ENCODE measurements at regions not wholly inside any gene's neighbourhood (a gene's known extent, or its start where the extent isn't known, plus 50 kb on each side); places are given as distances from the start of the nearest gene placed in this dataset.
A peak's percentile ranks its signal among the peaks of the same experiment; 100 is the strongest.
"Not testable (repeated sequence)": the region's sequence is repeated elsewhere in the genome, so short reads cannot be mapped to it uniquely, and the experiment has no call there.

GRCh38 chr11:12585861-12586260, 88.4 kb upstream of the TEAD1 start:
- H3K4me3 Mint-ChIP-seq = no peak overlapping the region
- H3K27ac Mint-ChIP-seq = no peak overlapping the region
- no peak for ATAC-seq (ENCODE audit: low read depth in 2 of 2)
- H3K9me3 Mint-ChIP-seq = no peaks in the 10 kb centered on the region
- H3K27me3 Mint-ChIP-seq = peaks cover 0 to 6% (median 0%) of the 10 kb centered on the region in 3 donors
- no peak for DNase-seq
- H3K36me3 Mint-ChIP-seq = no peaks in the 10 kb centered on the region
- no peaks in the 10 kb centered on the region for H3K4me1 Mint-ChIP-seq

GRCh38 chr11:12587333-12587991, 86.8 kb upstream of the TEAD1 start:
- Mint-ChIP-seq H3K27me3 (peaks cover 1 to 12% (median 5%) of the 10 kb centered on the region in 3 donors), H3K4me1 (no peaks in the 10 kb centered on the region), H3K27ac (no peak overlapping the region), H3K36me3 (no peaks in the 10 kb centered on the region), H3K9me3 (peaks cover 0 to 1% (median 0%) of the 10 kb centered on the region in 7 donors), H3K4me3 (no peak overlapping the region)
- ATAC-seq (ENCODE audit: low read depth in 2 of 2) (no peak), DNase-seq (no peak)

GRCh38 chr11:12591706-12592105, 82.5 kb upstream of the TEAD1 start:
- ATAC-seq (ENCODE audit: low read depth in 2 of 2) = no peak
- peaks cover 5 to 15% (median 8%) of the 10 kb centered on the region in 3 donors for H3K27me3 Mint-ChIP-seq

GRCh38 chr11:12592283-12592682, 81.9 kb upstream of the TEAD1 start:
- H3K27me3 Mint-ChIP-seq = peaks cover 5 to 15% (median 8%) of the 10 kb centered on the region in 3 donors
- ATAC-seq (ENCODE audit: low read depth in 2 of 2) (no peak), DNase-seq (no peak)
- H3K4me3 Mint-ChIP-seq = no peak overlapping the region
- H3K27ac Mint-ChIP-seq = no peak overlapping the region
- no peaks in the 10 kb centered on the region for H3K36me3 Mint-ChIP-seq
- no peaks in the 10 kb centered on the region for H3K4me1 Mint-ChIP-seq
- peaks cover 3 to 10% (median 9%) of the 10 kb centered on the region in 7 donors for H3K9me3 Mint-ChIP-seq

More at GRCh38 chr11:12591706-12592105, 82.5 kb upstream of the TEAD1 start:
- DNase-seq = no peak
- Mint-ChIP-seq H3K4me1 (no peaks in the 10 kb centered on the region), H3K4me3 (no peak overlapping the region), H3K27ac (peak overlapping the region in 1 of 6 donors; percentile 40), H3K36me3 (no peaks in the 10 kb centered on the region), H3K9me3 (peaks cover 2 to 6% (median 5%) of the 10 kb centered on the region in 7 donors)

- H3K27me3 Mint-ChIP-seq = peaks cover 8 to 15% (median 9%) of the 10 kb centered on the region in 3 donors
- not testable (repeated sequence) for ATAC-seq (ENCODE audit: low read depth in 2 of 2); H3K9me3 Mint-ChIP-seq; H3K4me3 Mint-ChIP-seq; DNase-seq; H3K36me3 Mint-ChIP-seq; H3K27ac Mint-ChIP-seq; H3K4me1 Mint-ChIP-seq
Observed at GRCh38 chr11:12595089-12595847, 79.0 kb upstream of the TEAD1 start.

GRCh38 chr11:12598330-12599256, 75.6 kb upstream of the TEAD1 start:
- no peak overlapping the region for H3K4me3 Mint-ChIP-seq
- no peaks in the 10 kb centered on the region for H3K4me1 Mint-ChIP-seq
- no peak for ATAC-seq (ENCODE audit: low read depth in 2 of 2)
- peaks cover 3 to 13% (median 9%) of the 10 kb centered on the region in 3 donors for H3K27me3 Mint-ChIP-seq
- no peak overlapping the region for H3K27ac Mint-ChIP-seq
- DNase-seq = no peak
- peaks cover 2 to 10% (median 5%) of the 10 kb centered on the region in 7 donors for H3K9me3 Mint-ChIP-seq
- no peaks in the 10 kb centered on the region for H3K36me3 Mint-ChIP-seq

- Mint-ChIP-seq H3K4me1 (no peaks in the 10 kb centered on the region), H3K4me3 (no peak overlapping the region), H3K27ac (no peak overlapping the region), H3K36me3 (no peaks in the 10 kb centered on the region), H3K9me3 (peaks cover 2 to 10% (median 5%) of the 10 kb centered on the region in 7 donors), H3K27me3 (peaks cover 9 to 16% (median 9%) of the 10 kb centered on the region in 3 donors)
- ATAC-seq (ENCODE audit: low read depth in 2 of 2) = no peak
- DNase-seq = no peak
Observed at GRCh38 chr11:12599408-12600143, 74.6 kb upstream of the TEAD1 start.

- Mint-ChIP-seq H3K4me3 (no peak overlapping the region), H3K4me1 (no peaks in the 10 kb centered on the region), H3K27me3 (peaks cover 5 to 16% (median 9%) of the 10 kb centered on the region in 3 donors), H3K36me3 (no peaks in the 10 kb centered on the region), H3K9me3 (peaks cover 2 to 6% (median 5%) of the 10 kb centered on the region in 7 donors), H3K27ac (no peak overlapping the region)
- ATAC-seq (ENCODE audit: low read depth in 2 of 2) (no peak), DNase-seq (no peak)
Observed at GRCh38 chr11:12600829-12601228, 73.4 kb upstream of the TEAD1 start.

- Mint-ChIP-seq H3K4me1 (no peaks in the 10 kb centered on the region), H3K27me3 (peaks cover 5 to 16% (median 9%) of the 10 kb centered on the region in 3 donors), H3K36me3 (no peaks in the 10 kb centered on the region), H3K4me3 (no peak overlapping the region), H3K9me3 (peaks cover 0 to under 1% (median 0%) of the 10 kb centered on the region in 7 donors), H3K27ac (peak overlapping the region in 1 of 6 donors; percentile 44)
- DNase-seq = no peak
- ATAC-seq (ENCODE audit: low read depth in 2 of 2) = no peak
Observed at GRCh38 chr11:12602421-12602820, 71.8 kb upstream of the TEAD1 start.

GRCh38 chr11:12603143-12604088, 70.8 kb upstream of the TEAD1 start:
- no peak overlapping the region for H3K4me3 Mint-ChIP-seq
- H3K27ac Mint-ChIP-seq = no peak overlapping the region
- peaks cover 0 to 7% (median 0%) of the 10 kb centered on the region in 7 donors for H3K9me3 Mint-ChIP-seq
- peaks cover 5 to 15% (median 9%) of the 10 kb centered on the region in 3 donors for H3K27me3 Mint-ChIP-seq
- DNase-seq (no peak), ATAC-seq (ENCODE audit: low read depth in 2 of 2) (no peak)
- no peaks in the 10 kb centered on the region for H3K4me1 Mint-ChIP-seq
- H3K36me3 Mint-ChIP-seq = no peaks in the 10 kb centered on the region

- H3K27me3 Mint-ChIP-seq = peaks cover 5 to 12% (median 9%) of the 10 kb centered on the region in 3 donors
- DNase-seq (no peak), ATAC-seq (ENCODE audit: low read depth in 2 of 2) (no peak)
- H3K4me3 Mint-ChIP-seq = no peak overlapping the region
- H3K9me3 Mint-ChIP-seq = peaks cover 2 to 11% (median 8%) of the 10 kb centered on the region in 7 donors
- H3K36me3 Mint-ChIP-seq = no peaks in the 10 kb centered on the region
- no peaks in the 10 kb centered on the region for H3K4me1 Mint-ChIP-seq
- H3K27ac Mint-ChIP-seq = no peak overlapping the region
Observed at GRCh38 chr11:12604557-12605153, 69.6 kb upstream of the TEAD1 start.

All from naive B cell (primary cell).